B cell (primary cell): ENCODE measurements at regions not wholly inside any gene's neighbourhood (a gene's known extent, or its start where the extent isn't known, plus 50 kb on each side); places are given as distances from the start of the nearest gene placed in this dataset.
"Not testable (repeated sequence)": the region's sequence is repeated elsewhere in the genome, so short reads cannot be mapped to it uniquely, and the experiment has no call there.

Source experiments
- CTCF ChIP-seq: fragments of 200-600 bp; IDR thresholded peaks from one replicate; pipeline ENCODE4 v1.8.0; 2022; ENCODE audit warnings: antibody characterized with exemption, mild to moderate bottlenecking
- EZH2 ChIP-seq: IDR thresholded peaks from 2 replicates; pipeline ENCODE4 v1.6.1; 2012; ENCODE audit warnings: borderline replicate concordance, low read depth, mild to moderate bottlenecking, moderate library complexity, low read length; ENCODE audit not compliant: insufficient read depth, poor library complexity, severe bottlenecking

DNA sequence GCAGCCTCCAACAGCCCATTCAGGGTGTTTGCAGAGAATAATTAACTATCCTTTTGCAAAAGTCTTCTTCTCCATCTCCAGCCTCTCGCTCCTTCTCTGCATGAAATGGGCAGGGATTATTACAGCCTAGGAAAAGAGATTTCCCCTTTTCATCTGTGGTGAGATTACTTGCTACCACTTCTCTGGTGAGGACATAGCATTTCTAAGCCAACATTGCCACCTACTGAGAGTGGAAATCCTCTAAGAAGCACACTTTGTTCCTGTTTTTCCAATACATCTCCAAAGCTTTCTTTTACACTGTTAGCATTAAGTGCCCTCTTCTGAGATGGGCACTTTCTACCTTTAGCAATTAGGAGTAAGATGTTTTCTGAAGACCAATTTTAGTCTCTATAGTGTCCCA is 69.3 kb downstream of the HSFY1 start:
- TF ChIP-seq EZH2, CTCF: not testable (repeated sequence)
